ENCODE measurements at regions not wholly inside any gene's neighbourhood (a gene's known extent, or its start where the extent isn't known, plus 50 kb on each side); places are given as distances from the start of the nearest gene placed in this dataset.
A peak's percentile ranks its signal among the peaks of the same experiment; 100 is the strongest.

DNA sequence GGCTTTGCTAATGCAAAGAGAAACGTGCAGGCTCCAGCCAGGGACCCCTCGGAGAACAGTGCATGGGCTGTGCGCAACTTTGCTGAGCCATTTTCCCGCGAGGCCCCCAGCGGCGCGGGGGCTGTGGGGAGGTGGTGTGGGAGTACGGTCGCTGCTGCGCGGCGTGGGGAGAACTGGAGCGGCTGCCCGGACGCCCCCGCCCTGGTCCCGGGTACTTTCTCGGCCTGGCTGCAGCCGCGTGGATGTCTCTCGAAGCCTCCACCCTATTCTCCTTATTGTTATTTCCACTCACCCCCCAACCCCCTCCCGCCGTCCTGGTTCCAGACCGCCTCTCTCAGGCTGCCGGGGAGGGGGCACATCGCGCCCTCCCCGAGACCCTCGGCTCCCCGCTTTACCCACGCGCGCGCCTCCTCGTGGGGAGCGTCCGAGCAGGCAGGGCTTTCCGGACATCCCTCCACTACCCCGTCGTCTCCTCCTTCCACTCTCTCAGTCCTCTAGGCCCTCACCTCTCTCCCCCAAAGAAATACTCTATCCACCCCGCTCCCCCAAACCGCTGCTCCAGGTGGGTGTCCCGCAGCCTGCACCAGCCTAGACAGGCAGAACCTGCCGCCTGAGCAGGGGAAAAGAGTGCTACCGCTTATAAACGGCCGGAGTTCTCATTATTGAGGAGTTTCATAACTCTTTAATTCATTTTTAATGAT, 68.6 kb upstream of the TBCA start:
- DNase-seq (ENCODE audit: low read depth, low spot score): peak; percentile 34

DNA sequence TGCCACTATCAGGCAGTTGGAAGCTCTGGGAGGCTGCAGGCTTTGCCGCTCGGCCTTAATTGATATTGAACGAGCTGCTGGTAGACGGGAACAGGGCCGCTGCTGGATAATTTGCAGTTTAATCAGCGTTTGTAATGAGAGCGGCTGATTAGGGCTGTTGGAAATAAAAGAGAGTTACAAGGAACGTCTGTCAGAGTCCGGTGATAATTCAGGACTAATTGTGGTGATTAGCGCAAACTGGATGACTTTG, 68.2 kb upstream of the TBCA start:
- no peak for DNase-seq (ENCODE audit: low read depth, low spot score)

DNA sequence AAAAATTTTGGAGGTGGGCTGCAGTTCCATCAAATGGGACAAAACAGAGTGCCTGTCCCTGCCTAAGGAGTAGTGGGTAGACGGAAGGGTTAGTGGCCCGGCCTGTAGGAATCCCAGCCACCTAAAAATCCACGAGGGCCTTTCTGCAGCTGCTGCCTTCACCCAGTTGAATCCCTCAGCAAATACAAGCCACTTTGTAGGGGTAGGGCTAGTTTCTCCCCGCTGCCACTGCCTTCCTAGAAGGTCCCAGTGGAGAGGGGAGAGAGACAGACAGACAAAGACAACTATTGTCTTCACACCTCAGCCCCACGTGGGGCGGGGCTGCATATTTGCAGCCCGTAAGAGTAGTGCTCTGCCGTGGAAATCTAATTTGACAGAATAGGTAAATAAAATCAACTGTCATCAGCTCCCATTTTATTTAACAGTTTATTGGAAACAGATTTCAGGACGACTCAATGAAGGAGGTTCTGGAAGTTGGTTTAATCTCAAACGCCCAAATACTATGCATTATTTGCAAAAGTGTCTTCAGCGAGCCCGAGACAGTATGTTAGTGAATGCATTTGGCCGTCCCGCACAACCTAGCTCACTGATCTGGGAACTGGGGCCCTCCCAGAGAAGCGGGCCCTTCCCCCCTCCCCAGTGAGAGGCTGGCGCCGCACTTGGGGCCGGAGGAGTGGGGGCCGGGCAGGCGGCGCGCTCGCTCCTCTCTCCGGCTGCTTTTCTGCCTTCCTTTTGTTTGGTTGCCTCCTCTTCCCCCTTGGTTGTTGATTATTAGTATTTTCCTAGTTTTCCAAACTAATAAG, 67.6 kb upstream of the TBCA start:
- peak; percentile 35 for DNase-seq (ENCODE audit: low read depth, low spot score)

DNA sequence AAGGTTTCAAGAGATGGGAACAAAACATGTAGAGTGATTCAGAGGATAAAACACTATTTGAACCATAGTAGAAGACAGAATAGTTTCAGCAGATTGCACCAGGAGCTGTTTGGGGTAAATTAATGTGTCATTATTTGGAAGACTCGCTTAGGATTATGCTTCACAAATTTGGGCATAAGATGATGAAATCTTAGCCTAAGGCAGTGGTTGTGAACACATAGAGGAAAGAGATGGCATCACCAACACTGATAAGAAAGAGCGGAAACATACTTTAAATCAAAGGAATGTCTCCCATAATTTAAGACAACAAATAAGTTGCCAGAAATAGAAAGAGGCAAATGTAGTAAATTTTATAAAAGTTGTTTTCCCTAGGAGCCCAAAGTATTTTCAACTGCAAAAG, 66.1 kb upstream of the TBCA start:
- no peak for DNase-seq (ENCODE audit: low read depth, low spot score)

DNA sequence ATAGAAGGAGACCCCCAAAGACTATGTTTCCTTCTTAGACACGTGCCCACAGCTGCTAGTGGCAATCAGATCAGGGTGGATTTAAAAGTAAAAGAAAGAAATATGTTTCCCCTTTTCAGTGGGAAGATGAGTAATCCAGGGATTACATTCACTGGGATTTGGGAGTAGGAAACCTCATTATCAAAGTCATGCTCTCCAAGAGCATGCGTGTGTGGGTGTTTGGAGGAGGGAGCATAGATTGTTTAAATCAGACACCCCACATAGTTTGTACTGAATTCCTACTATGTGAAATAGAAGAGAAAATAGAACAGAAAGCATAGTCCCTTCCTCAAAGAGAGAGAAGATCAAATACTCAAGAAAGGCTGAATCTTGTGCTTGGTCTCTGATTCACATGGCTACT, 65.5 kb upstream of the TBCA start:
- DNase-seq (ENCODE audit: low read depth, low spot score): no peak

DNA sequence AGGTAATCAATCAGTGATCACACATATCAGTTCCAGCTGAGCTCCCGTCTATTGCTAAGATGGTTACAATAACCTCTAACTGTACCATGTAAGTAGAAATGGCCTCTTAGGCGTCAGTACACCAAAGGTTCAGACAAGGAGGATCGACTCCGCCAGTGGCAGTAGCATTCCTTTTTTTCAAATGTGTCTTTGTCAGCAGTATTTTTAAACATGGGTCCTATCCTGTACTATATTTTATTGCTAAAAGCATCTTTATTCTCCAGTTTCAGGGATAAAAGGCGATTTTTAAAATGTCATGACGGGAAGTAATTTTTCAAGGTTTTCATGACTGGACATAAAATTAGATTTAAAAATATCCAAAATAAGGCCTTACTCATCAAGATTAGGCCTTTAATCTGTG, 64.8 kb upstream of the TBCA start:
- DNase-seq (ENCODE audit: low read depth, low spot score): no peak

DNA sequence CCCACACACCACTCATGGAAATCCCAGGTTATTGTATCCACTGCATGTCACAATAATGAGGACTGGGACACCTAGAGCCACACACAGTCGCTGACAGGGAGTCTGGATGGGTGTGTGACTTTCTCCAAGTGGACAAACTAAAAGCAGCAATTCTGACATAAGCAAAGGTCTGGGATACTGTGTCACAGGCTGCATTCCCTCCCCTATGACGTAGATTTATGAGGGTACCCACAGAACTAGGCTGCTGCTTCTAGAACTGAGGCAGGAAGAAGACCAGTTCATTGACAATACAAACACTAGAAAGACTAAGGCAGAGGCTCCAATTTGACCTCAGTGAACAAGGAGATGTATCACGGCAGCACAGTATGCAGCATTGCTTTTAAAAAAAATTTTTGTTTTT, 63.6 kb upstream of the TBCA start:
- no peak for DNase-seq (ENCODE audit: low read depth, low spot score)

DNA sequence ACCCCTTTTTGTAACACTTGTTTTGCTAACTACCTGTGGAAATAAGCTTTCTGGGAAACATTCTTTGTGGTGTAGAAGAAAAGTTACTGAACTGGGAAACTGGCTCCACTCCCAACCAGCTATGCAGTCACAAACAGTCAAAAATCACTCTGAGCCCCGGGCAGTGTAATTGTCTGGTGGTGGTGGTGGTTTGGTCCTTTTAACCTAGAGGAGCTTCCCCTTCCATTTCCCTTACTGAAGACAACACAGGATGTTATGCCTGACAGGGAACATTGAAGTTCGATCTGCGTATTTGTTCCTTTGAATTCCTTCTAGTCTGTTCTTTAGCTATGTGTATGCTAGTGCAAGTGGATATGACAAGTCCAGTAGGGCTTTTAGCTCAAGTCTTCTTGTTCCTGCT, 56.8 kb upstream of the TBCA start:
- peak; percentile 61 for DNase-seq (ENCODE audit: low read depth, low spot score)

DNA sequence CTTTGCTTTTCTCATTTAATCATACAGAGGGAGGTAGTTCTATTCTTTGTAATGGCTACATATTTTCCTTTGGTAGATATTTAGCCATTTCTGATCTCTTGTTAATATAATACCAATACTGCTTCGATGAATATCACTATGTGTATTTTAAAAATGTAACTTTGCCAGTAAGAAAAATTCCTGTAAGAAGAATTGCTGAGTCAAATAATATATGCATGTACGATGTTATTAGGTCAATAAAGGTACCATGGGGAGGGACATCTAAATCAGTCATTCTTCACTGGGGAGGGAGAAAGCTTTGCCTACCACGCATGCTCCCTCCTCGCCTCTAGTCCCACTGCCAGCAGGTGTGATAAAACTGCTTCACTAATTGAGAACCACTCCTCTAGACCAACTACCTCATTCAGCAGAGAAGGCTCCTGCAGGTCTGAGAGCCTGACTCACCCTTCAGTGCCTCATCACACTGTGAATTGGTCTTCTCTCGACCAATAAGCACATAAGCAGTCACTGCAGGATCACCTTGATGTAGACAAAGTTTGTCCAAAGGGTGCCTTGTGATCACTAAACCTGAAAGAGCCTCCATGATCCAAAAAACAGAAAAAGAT, 56.1 kb upstream of the TBCA start:
- DNase-seq (ENCODE audit: low read depth, low spot score): peak; percentile 13

DNA sequence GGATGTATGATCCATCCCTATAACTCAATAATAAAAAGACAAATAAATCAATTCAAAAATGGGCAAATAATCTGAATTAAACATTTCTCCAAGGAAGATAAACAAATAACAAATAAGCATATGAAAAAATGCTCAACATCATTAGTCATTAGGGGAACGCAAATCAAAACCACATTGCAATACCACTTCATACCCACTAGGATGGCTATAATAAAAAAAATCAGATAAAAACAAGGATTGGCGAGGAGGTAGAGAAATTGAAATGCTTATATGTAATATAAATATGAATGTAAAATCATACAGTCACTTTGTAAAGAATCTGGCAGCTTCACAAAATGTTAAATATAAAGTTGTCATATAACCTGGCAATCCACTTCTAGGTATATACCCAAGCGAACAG, 52.3 kb upstream of the TBCA start:
- no peak for DNase-seq (ENCODE audit: low read depth, low spot score)
